Islet precursor cell (in vitro differentiated cells): ENCODE measurements at regions not wholly inside any gene's neighbourhood (a gene's known extent, or its start where the extent isn't known, plus 50 kb on each side); places are given as distances from the start of the nearest gene placed in this dataset.
"Not testable (repeated sequence)": the region's sequence is repeated elsewhere in the genome, so short reads cannot be mapped to it uniquely, and the experiment has no call there.

Source experiments
- DNase-seq: peaks from one replicate; pipeline ENCODE4 v3.0.0-alpha.2; 2018

DNA sequence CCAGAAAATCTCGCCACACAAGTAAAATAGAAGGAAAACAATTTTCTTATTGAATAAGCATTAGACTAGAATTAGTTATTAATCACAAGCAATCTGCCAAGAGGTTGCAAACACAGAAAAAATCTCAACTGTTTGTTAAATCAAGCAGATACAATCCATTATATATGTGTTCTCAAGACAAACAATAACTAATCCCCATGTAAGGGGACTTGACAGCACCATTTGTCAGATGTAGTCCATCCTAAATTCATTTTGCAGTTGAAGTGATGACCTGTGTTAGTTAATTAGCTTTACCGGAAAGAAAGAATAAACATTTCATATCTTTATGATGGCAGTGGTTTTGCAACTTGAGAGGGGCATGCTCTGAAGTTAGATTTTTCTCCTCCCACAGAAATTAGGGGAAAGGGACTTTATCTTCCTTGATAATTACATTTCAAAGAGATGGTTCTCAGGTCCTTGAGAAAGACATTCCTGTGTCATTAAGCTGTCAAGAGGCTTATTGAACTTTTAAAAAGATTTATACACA is 1588.0 kb downstream of the GRIK2 start:
- DNase-seq = no peak

DNA sequence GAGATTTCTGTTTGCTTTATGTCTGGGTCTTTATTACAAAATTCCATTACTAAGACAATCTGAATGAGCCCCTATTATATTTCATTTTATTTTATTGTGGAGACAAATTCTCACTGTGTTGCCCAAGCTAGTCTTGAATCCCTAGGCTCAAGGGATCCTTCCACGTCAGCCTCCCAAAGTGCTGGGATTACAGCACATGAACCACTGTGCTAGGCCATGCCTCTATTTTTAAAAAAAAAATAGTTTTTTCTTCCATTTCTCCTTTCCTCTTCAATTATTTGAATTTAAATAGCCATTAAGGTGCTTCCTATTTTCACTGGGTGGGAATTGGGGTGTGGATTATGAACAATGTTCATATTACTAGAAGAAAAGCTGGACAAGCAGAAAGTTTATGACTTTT is 1587.4 kb downstream of the GRIK2 start:
- DNase-seq = no peak

DNA sequence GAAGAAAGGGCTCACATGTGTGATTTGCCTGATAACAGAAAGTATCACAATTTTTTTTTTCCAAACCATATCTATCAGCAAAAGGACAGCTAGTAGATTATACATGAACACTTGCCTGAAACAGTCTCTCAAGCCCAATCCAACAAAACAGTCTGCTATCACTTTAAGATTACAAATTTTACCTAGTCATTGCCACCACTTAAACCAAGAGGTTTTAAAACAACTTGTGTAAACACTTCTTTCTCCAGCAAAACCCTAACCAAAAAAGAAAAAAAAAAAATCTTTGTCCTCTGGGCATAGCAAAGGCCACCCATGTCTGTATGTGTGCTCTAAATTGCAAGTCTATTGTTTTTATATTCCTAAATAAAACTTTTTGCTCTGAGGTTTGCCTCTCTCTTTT is 1568.4 kb downstream of the GRIK2 start:
- DNase-seq = no peak

DNA sequence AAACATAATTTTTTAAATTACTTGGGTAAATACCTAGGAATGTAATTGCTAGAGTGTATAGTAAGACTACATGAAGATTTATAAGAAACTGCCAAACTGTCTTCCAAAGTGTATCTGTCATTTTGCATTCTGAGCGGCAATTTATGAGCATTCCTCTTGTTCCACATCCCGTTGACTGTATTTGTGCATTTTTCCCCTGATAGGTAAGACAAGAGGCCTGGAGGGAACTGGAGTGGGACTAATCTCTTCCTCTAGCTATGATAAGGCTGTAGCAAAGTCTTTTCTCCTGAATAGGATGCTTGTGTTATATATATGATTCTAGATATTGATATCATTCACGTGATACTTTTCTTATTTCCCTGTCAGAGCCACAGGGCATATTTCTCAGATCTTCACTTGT is 1557.5 kb downstream of the GRIK2 start:
- no peak for DNase-seq

DNA sequence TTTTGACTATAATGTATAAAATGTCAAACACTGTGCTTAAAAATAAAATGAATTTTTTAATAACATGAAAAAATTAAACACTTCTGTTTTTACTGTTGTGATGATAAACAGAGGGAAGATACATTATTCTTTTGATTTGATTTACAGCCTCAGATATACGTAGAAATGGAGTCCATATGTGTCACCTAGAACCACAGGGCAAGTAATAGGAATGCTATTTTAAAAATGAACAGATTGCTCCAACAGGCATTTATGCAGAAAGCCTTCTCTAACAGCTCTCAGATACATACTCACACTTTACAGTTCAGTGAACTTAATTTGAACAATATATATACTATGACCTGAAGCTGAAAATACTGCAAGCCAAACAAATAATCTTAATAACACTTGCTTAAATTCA is 1551.0 kb downstream of the GRIK2 start:
- DNase-seq = no peak

DNA sequence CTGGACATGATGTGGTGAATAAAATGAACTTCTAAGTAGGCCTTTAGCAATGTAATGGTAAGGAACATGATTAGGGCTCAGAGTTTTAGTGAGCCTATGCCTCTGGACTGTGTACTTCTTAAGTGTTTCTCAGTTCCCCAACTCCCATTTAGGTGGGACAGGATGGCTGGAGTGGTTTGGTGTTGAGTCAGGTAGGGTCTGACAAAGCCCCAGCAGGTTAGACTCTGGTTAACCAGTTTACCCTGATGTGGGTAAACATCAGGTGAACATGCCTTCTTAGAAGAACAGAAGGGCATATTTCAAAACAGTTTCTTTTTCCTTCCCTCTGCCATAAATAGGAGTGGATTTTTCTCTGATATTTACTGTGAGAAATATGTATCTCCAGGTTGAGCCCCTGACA is 1548.7 kb downstream of the GRIK2 start:
- DNase-seq = no peak

DNA sequence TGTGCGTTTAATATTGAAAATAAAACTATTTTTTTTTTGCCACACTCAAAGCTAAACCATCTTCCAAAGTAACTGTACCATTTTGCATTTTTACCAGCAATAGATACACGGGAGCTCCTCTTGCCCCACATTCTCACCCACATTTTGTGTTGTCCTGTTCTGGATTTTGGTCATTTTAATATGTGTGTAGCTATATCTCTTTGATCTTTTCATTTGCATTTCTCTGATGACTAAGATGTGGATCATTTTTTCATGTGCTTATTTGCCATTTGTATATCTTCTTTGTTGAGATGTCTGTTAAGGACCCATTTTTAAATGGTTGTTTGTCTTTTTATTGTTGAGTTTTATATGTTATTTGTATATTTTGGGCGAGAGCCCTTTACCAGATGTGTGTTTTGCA is 1543.5 kb downstream of the GRIK2 start:
- DNase-seq = no peak

DNA sequence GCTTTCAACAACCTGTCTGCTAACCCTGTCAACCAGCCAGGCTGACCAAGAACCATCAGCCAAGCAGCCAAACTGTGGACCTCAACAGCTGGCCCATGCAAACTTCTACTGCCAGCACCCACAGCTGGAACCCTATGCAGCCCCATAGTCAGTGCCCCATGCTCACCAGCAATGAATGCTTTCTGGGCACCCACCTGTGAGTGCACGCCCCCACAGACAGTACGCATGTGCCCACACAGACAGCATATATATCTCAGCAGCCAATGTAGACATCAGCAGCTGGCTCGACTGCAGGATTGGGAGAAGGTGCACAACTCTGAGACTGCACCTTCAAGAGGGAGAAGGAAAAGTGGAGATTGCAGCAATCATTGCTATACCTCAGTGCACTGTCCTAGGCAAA is 1534.6 kb downstream of the GRIK2 start:
- no peak for DNase-seq

DNA sequence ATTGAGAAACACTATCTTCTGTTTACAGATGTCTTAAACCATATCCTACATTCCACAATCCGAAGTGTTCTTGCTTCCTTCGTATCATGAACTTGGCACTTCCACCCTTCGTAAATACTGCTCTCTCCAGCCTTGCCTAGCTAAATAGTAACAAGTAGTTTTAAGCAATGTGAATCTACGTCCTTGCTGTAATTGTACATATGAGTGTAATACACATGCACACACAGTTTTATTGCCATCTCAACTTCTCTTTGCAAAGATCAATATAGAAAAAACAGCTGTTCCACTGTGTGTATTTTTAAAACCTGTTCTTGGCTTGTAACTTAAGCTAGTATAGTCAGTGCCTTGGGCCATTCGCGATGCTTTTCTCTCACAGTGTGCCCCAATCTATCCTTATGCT is 1524.7 kb downstream of the GRIK2 start:
- DNase-seq = no peak

DNA sequence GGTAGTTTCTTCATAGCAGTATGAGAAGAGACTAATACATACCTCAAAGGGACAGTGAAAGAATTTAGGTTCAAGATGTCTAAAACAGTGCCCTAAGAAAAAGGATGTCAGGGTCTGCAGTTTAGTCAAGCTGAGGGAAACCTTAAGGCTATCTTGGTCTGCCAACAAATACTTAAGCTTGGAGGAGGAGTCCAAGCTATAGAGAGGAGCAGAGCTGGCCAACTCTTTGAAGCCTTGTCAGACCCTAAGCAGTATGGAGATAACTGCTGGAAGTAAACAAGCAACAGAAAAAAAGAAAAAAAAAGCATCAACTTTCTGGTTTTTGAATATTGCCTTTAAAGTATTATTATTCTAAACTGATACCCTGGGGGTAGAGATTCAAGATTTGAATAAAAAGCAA is 1518.1 kb downstream of the GRIK2 start:
- no peak for DNase-seq

DNA sequence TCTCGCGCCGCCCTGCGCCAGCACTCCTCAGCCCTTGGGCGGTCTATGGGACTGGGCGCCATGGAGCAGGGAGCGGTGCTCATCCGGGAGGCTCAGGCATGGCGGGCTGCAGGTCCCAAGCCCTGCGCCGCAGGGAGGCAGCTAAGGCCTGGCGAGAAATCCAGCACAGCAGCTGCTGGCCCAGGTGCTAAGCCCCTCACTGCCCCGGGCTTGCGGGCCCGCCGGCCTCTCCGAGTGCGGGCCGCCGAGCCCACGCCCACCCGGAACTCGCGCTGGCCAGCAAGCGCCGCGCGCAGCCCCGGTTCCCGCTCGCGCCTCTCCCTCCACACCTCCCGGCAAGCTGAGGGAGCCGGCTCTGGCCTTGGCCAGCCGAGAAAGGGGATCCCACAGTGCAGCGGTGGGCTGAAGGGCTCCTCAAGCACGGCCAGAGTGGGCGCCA is 1517.2 kb downstream of the GRIK2 start:
- DNase-seq = not testable (repeated sequence)

DNA sequence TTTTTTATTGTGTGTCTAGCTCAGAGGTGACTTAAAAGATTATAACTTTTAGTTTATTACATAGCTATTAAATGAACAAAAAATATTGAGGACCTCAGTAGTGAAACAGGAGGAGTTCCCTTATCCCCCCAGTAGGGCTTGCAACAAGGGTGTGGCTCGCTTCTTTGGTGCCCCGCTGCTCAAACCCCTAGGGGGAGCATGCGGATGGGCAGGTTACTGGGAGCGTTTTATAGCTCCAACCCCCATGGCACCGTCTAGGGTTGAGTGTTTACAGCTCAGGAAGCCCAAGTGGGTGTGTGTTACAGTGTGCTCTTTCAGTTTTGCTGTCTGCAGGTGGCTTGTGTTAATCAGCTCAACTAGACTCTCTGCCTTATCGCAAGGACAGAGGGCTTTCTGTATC is 1513.7 kb downstream of the GRIK2 start:
- no peak for DNase-seq

DNA sequence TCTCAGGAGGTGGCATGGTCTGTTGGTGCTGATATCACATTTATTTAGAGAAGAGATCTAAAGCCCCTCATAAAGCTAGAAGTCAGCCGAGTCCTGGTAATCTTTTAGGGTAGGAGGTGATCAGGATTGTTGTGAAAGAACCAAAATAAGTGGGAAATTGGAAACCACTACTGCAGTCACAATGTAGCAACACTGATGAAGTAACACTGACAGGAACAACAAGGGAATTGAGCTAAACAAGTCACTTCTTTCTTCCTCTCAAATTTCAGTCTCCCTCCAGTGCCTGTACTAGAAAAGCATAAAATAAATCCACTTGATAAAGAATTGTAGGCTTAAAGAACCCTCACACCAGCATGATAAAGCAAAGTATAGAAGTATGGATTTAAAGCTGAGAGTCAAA is 1509.0 kb downstream of the GRIK2 start:
- DNase-seq = no peak

DNA sequence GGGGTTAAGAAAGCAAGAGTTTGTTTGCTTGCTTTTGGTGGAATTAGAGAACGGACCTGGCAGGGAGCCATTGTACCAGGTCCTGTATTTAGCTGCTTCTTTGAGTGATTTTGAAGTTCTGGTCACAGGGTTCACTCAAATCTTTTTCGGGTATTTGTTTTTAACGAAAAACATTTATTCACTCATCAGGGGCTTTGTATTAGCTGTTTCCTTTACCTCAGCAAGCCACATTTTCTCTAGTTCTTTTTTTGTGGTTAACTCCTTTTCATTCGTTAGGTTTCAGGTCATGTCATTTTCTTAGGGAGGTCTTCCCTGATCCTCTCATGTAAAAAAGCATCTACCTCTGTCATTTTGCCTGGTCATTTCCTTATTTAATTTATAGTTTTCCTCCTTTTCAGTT is 1502.2 kb downstream of the GRIK2 start:
- no peak for DNase-seq

DNA sequence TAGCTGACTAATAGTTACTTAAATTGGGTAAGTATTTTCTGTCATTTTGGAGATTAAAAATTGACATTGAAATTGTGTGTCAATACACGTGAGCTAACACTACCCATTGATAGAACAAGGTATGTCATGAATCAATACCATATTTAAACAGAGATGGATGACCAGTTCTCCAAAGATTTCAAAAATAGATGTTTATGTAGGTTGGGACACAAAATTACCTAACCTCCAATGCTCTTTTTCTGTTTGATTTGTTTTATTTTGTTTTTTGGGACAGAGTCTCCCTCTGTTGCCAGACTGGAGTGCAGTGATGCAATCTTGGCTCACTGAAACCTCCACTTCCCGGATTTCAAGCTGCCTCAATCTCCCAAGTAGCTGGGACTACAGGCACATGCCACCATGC is 1491.7 kb downstream of the GRIK2 start:
- DNase-seq = no peak

DNA sequence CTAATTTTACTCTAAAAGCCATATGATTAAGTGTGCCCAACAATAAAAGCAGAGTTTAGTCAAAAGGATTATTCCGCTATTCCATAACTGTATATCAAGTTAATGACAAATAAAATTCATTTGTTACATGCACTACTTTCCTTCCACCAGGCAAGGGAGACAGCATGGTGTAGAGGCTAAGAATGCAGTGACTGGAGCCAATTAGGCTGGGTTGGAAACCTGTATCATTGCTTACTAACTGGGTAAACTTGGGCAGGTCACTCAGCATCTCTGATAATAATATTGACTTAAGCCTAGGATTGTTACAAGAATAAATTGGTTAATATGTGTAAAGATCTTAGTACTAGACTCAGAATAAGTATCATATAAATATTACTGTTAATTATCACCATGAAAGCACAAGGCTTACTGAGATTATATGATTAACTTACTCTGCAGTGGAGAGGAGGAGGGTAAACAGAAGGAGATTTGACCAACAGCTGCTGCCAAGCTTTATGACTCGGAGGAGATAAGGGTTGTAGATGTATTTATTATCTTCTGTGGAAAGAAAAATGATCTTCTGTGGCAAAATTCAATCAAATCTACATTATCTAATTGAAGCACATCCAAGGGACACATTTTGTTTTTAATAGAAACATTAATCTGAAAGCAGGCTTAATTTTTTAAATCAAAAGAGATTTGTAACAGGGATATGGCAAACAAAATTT is 1459.9 kb downstream of the GRIK2 start:
- DNase-seq = no peak

DNA sequence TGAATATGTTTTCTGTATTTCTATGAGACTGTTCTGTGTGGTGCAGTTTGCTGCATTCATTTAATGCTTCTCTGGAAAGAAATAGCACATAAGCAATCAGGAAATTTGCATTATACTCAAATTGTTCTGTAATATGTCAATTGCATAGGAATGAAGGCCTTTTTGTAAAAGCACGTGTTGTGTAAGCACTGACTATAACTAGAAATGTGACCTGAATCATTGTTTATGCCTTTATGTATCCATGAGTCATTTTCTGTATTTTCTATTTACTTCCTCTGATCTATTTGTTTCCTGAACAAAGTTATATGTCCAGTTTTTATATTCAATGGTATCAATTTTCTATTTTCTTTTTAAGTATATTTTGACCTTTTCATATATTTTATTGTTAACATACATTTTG is 1455.3 kb downstream of the GRIK2 start:
- no peak for DNase-seq

DNA sequence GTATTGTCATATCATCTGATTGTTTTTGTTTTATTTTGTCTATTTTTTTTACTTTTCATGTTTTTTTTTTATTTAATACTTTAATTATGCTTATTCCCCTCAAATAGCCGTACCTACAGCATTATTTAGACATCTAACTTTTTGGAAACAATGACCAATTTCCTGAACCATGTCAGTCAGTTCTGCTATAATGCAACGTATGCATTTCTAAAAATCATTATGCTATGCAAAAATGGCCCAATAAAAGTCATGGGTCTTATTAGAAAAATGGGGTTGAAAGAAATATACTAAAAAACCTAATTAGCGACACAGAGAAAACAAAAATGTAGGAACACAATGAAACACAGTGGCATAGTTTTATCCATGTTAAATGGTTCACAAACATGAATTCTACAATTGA is 1454.7 kb downstream of the GRIK2 start:
- DNase-seq = no peak

DNA sequence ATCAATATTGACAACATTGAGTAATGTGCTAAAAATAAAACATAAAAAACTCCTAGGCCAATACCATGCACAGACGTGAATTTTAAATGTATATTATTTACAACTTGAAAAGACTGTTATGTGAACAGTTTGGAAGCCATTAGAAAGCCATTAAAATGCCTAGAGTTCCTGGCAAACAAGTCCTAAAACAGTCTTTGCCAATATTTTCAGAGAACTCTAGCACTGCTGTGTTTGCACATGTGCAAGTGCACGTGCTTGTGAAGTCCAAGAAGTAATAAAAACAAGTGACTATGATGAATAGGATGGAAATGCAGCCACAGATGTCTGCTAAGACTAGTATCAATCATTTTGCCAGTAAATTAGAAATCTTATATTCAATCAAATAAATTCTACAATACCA is 1447.6 kb downstream of the GRIK2 start:
- no peak for DNase-seq

DNA sequence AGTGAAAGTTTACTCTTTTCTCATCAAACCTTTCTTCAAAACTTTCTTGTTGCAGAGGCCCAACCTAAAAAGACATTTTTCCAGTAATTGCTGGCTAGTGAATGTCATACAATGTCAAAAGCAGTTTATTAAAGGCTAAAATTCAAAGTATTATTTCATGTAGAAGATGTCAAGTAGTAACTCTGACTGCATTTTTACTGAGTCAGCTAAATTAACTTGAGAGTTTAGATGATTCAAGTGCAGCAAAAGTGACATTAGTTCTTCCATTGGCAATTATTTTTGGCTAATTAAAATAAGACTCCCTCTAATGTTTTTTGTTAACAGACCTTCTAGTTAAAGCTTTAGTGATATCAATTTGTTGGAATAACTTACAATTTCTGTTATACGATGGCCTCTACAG is 1438.5 kb downstream of the GRIK2 start:
- DNase-seq = no peak

DNA sequence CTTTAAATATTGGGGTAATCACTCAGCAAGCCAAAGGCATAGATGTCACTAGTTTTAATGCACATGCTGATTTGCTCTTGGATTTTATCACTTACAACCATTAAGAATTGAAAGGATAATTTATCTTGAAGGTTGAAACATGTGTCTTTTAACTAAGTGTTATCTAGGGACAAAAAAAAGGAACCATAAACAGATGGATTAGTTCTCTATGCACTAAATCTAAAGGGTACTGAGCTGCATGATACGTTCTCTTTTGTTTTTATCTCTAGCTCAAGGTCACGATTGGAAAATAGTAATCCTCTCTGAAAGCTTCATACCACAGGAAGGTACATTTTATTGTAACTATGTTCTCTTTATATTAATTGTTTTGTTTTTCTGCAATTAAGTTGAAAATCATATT is 1426.6 kb downstream of the GRIK2 start:
- no peak for DNase-seq

DNA sequence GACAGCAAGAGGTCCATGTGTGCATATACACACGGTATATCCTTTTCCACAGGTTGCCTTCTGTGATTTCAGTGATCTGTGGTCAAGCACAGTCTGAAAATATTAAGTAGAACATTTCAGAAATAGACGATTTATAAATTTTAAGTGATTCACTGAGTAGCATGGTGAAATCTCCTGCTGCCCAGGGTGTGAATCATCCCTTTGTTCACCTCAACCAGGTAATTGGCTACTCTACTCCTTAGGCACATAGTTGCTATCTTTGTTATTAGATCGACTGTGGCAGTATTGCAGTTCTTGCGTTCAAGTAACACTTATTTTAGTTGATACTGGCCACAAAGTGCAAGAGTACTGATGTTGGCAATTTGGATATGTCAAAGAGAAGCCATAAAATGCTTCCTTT is 1421.7 kb downstream of the GRIK2 start:
- DNase-seq = no peak

DNA sequence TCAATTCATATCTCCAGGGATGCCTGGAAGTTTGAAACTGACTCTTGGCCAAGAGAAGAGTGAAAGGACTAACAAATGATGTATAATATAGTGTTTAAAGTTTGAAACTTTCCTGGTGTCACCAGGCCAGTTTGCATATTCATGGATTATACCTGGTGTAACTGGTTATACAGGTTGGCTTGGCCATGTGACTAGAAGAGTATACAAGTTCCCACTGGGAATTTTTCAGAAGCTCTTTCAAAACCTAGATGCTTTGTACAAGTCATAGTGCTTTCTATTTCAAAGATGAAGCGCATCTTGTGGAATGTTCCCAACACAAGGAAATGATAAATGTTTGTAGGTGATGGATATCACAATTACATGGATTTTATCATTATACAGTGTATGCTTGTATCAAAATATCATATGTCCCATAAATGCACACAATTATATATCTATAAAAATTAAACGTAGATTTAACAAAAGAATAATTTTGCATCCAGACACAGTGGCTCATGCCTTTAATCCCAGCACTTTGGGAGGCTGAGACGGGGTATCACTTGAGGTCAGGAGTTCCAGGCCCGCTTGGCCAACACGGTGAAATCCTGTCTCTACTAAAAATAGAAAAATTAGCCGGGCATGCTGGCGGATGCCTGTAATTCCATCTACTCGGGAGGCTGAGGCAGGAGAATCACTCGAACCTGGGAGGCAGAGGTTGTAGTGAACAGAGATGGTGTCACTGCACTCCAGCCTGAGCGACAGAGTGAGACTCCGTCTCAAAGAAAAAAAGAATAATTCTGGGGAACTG is 1420.2 kb downstream of the GRIK2 start:
- no peak for DNase-seq

DNA sequence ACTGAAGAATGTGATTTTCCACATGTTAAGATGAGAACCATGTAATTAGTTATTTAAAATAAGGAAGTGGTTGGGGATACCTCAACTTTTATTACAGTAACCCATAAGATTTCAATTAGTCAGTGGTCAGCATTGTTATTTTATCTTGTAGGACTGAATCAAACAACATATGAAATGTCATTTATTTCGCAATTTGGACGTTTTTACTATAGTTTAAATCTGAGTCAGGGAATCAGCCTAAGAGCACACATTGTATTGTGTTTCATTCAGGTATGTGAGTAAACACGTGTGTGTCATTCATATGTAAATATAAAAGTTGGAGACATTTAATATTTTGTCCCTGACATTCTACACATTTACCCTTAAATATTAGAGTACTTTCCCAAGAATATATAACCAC is 1418.7 kb downstream of the GRIK2 start:
- no peak for DNase-seq
